ENCODE measurements at regions not wholly inside any gene's neighbourhood (a gene's known extent, or its start where the extent isn't known, plus 50 kb on each side); places are given as distances from the start of the nearest gene placed in this dataset.

DNA sequence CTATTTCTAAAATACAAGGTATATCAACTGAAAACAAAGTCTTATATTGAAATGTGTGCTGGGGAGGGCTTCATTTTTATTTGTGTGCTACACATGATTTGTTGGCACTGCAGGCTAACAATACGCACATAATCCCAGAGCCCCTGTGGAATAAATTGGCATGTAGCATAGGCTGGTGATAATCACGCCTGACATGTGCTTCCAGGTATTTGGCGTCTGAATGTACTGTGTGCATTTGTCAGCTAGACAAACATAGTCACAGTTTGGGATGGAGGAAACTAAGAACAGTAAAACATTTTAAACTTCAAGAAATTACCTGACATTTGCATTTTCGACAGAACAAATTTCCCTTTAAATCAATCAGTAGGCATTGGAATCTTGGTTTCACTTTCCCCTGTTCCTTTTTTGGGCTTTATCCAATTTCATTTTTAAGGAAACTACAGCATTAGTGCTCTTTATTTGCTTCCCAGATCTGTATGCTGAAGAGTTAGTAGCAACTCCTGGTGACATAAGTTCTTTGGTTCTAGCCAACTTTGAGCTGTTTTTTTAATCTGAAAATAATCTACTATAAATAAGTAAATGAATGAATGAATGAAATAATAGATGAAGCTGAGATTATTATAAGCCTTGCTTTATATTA, 472.3 kb downstream of the PDHA2 start:
- Histone ChIP-seq H3K27me3 (ENCODE audit: insufficient read depth, low read depth, severe bottlenecking) (no peaks in the 10 kb centered on the region), H3K9me3 (ENCODE audit: severe bottlenecking) (peaks cover 4% of the 10 kb centered on the region), H3K27ac (no peak overlapping the region), H3K36me3 (no peaks in the 10 kb centered on the region), H3K4me3 (ENCODE audit: low read depth, low read length) (no peak overlapping the region)
- TF ChIP-seq, protein P1, sequence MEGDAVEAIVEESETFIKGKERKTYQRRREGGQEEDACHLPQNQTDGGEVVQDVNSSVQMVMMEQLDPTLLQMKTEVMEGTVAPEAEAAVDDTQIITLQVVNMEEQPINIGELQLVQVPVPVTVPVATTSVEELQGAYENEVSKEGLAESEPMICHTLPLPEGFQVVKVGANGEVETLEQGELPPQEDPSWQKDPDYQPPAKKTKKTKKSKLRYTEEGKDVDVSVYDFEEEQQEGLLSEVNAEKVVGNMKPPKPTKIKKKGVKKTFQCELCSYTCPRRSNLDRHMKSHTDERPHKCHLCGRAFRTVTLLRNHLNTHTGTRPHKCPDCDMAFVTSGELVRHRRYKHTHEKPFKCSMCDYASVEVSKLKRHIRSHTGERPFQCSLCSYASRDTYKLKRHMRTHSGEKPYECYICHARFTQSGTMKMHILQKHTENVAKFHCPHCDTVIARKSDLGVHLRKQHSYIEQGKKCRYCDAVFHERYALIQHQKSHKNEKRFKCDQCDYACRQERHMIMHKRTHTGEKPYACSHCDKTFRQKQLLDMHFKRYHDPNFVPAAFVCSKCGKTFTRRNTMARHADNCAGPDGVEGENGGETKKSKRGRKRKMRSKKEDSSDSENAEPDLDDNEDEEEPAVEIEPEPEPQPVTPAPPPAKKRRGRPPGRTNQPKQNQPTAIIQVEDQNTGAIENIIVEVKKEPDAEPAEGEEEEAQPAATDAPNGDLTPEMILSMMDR (IDR thresholded peaks at IDR 0.05; ENCODE audit: low read depth, low read length): no peak
- DNase-seq: no peak

DNA sequence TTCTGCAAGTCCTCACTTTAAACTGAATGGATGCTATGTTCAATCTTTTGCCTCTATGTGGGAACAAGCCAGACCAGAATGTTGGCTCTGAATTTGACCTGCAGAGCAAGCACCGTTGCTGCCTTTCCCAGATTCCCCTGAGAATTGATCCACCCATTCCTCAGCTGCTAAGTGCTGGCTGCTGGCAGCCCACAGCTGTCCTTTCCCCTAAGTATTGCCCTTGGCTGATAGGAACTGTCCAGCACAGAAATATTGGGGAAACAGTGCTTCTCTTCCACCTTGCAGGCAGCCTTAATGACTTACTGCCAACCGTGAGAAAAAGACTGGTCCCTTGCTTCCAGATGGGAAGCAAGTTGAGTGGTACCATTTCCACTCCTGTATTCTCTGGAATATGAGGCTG, 475.9 kb downstream of the PDHA2 start:
- TF ChIP-seq, protein P1 (IDR thresholded peaks at IDR 0.05; ENCODE audit: low read depth, low read length): no peak
- no peak for DNase-seq
- H3K9me3 ChIP-seq (ENCODE audit: severe bottlenecking): no peaks in the 10 kb centered on the region
- H3K4me3 ChIP-seq (ENCODE audit: low read depth, low read length): no peak overlapping the region
- no peak overlapping the region for H3K27ac ChIP-seq
- no peaks in the 10 kb centered on the region for H3K36me3 ChIP-seq
- no peaks in the 10 kb centered on the region for H3K27me3 ChIP-seq (ENCODE audit: insufficient read depth, low read depth, severe bottlenecking)

DNA sequence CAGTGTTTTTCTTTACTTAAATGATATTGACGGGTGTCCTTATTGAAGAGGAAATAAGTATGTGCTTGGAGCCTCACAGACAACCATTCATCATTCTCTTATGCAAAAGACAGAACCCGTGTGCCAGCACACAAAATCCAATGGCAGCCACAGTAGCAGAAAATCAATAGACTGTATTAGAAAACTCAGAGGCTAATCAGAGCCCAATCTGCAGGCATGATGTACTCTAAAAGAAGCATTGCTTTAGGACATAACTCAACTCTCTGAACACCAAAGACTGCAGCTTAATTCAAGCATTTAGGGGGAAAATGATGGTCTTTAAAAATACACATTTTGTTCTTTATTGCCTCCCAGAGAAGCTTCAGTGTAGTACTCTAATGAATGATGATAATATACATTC, 476.9 kb downstream of the PDHA2 start:
- no peak overlapping the region for H3K4me3 ChIP-seq (ENCODE audit: low read depth, low read length)
- TF ChIP-seq, protein P1 (IDR thresholded peaks at IDR 0.05; ENCODE audit: low read depth, low read length): no peak
- H3K27ac ChIP-seq: no peak overlapping the region
- H3K36me3 ChIP-seq: no peaks in the 10 kb centered on the region
- no peak for DNase-seq
- no peaks in the 10 kb centered on the region for H3K27me3 ChIP-seq (ENCODE audit: insufficient read depth, low read depth, severe bottlenecking)
- H3K9me3 ChIP-seq (ENCODE audit: severe bottlenecking): no peaks in the 10 kb centered on the region

DNA sequence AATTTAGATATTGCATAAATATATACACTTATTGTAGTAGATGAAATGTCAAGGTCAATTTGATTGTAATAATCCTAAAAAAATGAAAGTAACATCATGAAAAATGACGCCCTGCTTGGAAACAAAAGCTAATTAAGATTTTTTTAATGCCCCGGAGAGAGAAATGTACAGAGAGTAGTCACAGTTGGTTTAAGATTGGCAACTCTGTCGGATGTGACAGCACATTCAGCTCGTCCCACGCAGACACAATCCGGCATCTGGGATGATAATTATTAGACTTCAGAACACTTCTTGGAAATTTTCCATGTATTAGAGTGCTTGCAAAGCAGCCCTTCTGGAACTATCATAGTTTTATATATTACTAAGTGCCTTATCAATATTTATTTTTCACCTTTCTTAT, 478.0 kb downstream of the PDHA2 start:
- Histone ChIP-seq H3K4me3 (ENCODE audit: low read depth, low read length) (no peak overlapping the region), H3K27me3 (ENCODE audit: insufficient read depth, low read depth, severe bottlenecking) (no peaks in the 10 kb centered on the region), H3K36me3 (no peaks in the 10 kb centered on the region), H3K9me3 (ENCODE audit: severe bottlenecking) (no peaks in the 10 kb centered on the region), H3K27ac (no peak overlapping the region)
- no peak for DNase-seq
- TF ChIP-seq, protein P1 (IDR thresholded peaks at IDR 0.05; ENCODE audit: low read depth, low read length): no peak

DNA sequence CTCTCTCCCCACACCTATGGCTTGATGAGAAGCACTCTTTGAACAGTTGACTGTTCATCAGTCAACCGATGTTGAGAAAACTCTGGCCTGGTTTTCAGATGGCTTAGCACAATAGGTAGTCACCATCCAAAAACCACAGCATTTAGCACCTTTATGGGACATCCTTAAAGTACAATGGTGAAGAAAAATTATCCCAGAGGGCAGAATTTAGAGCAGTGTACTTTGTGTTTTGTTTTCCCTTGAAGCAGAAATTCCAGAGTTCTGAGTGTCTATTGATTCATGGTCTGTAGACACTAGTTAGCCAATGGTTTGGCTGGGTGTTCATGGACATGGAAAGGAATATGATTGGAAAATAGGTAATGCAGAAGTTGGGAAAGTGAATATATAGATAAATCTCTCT, 487.0 kb downstream of the PDHA2 start:
- TF ChIP-seq, protein P1 (IDR thresholded peaks at IDR 0.05; ENCODE audit: low read depth, low read length): no peak
- H3K9me3 ChIP-seq (ENCODE audit: severe bottlenecking): peaks cover 5% of the 10 kb centered on the region
- no peaks in the 10 kb centered on the region for H3K36me3 ChIP-seq
- H3K4me3 ChIP-seq (ENCODE audit: low read depth, low read length): no peak overlapping the region
- no peak overlapping the region for H3K27ac ChIP-seq
- H3K27me3 ChIP-seq (ENCODE audit: insufficient read depth, low read depth, severe bottlenecking): no peaks in the 10 kb centered on the region
- no peak for DNase-seq

DNA sequence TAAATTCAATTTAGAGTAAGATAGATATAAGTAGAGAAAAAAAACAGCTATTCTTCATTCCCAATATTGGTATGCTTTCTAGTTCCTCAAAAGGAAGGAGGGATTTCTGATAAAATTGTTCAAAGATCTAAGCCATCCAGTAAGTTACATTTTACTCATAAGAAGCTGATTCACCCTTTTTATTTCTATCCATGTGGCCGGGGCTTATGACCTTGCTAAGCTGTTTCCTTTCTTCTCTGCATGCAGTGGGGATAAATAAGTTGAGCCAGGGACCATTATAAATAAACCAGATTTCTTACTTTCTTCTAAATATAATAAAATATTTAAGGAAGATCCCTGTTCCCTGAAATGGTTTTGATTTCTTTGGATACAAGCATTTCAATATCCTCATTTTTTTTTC, 502.3 kb downstream of the PDHA2 start:
- H3K4me3 ChIP-seq (ENCODE audit: low read depth, low read length): no peak overlapping the region

More for the DNA sequence above, 502.3 kb downstream of the PDHA2 start:
- Histone ChIP-seq H3K27me3 (ENCODE audit: insufficient read depth, low read depth, severe bottlenecking) (no peaks in the 10 kb centered on the region), H3K27ac (no peak overlapping the region), H3K9me3 (ENCODE audit: severe bottlenecking) (no peaks in the 10 kb centered on the region), H3K36me3 (no peaks in the 10 kb centered on the region)
- TF ChIP-seq, protein P1 (IDR thresholded peaks at IDR 0.05; ENCODE audit: low read depth, low read length): no peak
- no peak for DNase-seq

Measured in WERI-Rb-1 (cell line).